Fibroblast of the aortic adventitia (primary cell): ENCODE measurements at regions not wholly inside any gene's neighbourhood (a gene's known extent, or its start where the extent isn't known, plus 50 kb on each side); places are given as distances from the start of the nearest gene placed in this dataset.
"Not testable (repeated sequence)": the region's sequence is repeated elsewhere in the genome, so short reads cannot be mapped to it uniquely, and the experiment has no call there.

ENCODE experiments used
- DNase-seq: peaks from one replicate; pipeline ENCODE4 v3.0.0-alpha.2; 2010; ENCODE audit warnings: low read depth
- H3K4me3 ChIP-seq: 2 replicates; pipeline ENCODE4 v1.5.1; 2011; ENCODE audit warnings: low read depth, mild to moderate bottlenecking, control low read depth, low read length, moderate library complexity
- CTCF ChIP-seq: IDR thresholded peaks from 2 replicates; pipeline ENCODE4 v1.5.1; 2011; ENCODE audit warnings: mild to moderate bottlenecking, low read length, control low read depth, inconsistent platforms; ENCODE audit not compliant: insufficient read depth

DNA sequence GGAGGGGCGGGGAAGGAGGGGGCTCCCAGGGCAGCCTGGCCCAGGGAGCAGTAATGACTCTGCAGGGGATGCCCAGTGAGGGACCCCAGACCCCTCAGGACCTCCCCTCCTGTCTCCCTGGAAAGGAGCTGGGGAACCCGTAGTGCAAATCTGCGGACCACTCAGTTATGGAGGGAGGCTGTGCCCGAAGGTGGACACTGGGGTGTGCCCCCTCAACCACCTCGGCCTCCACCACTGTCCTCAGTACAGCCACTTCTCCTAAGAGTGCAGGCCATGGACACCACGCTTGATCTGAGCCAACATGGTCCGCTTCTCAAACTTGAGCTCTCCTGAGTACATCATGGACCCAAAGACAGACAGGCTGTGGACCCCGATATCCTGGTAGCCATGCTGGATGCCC is 378.2 kb upstream of the MAOA start:
- H3K4me3 ChIP-seq: no peak overlapping the region
- no peak for DNase-seq
- TF ChIP-seq CTCF: no peak

DNA sequence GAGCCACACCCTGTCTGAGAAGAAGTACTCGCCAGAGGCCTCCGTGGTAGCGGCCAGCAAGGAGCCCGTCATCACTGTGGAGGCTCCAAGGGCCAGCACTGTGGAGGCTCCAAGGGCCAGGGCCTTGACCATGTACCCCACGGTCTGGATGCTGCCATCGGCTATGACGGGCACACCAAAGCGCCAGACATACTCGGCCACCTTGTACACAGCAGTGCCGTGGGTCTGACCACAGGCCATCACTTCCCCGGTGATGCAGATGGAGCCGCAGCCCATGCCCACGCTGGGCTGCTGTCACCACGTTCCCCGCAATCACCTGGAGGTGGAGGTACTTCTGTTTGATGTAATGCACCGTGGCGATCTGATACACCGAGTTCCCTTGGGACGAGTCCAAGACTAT is 377.7 kb upstream of the MAOA start:
- no peak for TF ChIP-seq CTCF
- H3K4me3 ChIP-seq: no peak overlapping the region
- no peak for DNase-seq

DNA sequence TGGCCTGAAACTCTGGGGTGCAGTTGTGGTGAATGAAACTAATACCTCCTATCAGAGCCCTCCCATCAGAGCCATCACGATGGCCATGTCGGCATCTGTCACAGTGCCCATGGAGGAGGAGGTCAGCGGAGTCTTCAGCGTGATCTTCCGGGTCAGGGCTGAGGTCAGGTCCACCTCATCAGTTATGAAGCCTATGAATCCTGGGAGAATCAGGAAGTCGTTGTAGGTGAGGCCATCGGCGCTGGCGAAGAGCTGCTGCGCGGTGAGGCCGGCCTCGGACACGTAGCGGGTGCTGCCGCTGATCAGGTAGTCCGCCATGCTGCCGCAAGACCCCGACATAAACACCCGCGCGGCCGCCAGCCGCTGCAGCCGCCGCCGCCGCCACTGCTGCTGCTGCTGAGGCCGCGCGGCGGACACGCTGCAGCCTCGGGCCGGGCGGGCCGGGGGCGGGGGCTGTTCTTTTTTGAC is 376.7 kb upstream of the MAOA start:
- DNase-seq: no peak
- no peak overlapping the region for H3K4me3 ChIP-seq
- TF ChIP-seq CTCF: no peak

DNA sequence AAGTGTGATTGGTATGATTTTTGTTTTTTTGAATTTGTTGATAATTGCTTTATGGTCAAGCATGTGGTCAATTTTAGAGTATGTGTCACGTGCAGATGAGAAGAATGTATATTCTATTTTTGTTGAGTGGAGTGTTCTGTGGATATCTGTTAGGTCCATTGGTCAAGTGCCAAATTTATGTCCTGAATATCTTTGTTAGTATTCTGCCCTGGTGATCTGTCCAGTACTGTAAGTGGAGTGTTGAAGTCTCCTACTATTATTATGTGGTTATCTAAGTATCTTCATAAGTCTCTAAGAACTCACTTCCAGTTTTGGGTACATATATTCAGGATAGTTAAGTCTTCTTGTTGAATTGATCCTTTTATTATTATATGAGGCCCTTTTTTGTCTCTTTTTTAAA is 372.9 kb upstream of the MAOA start:
- H3K4me3 ChIP-seq: no peak overlapping the region
- TF ChIP-seq CTCF: no peak

DNA sequence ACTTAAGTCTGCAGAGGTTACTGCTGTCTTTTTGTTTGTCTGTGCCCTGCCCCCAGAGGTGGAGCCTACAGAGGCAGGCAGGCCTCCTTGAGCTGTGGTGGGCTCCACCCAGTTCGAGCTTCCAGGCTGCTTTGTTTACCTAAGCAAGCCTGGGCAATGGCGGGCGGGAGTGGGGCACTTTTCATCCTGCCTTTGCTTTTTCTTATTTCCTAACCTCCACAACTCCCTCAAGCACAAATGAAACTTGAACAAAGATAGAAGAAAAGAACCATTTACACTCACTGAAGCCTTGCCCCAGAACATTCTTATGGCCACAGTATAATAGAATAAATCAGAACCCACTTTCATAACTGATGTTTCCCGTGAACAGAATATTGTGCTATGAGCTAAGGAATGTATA is 344.5 kb upstream of the MAOA start:
- DNase-seq, H3K4me3 ChIP-seq: not testable (repeated sequence)

More for the DNA sequence above, 372.9 kb upstream of the MAOA start:
- no peak for DNase-seq

- no peak overlapping the region for H3K4me3 ChIP-seq
- no peak for TF ChIP-seq CTCF
- no peak for DNase-seq
These were observed 343.1 kb upstream of the MAOA start for GRCh38 chrX:43313035-43313434.

- H3K4me3 ChIP-seq: no peak overlapping the region
- no peak for DNase-seq
- TF ChIP-seq CTCF: no peak
These were observed 341.6 kb upstream of the MAOA start for GRCh38 chrX:43314525-43314924.
